Right kidney (tissue), 1 donor: ENCODE measurements at regions not wholly inside any gene's neighbourhood (a gene's known extent, or its start where the extent isn't known, plus 50 kb on each side); places are given as distances from the start of the nearest gene placed in this dataset.

ENCODE experiments used
- DNase-seq: peaks from one replicate; pipeline ENCODE4 v3.0.0-alpha.2; 2016

GRCh38 chr10:71045936-71046335 lies 157.6 kb upstream of the PCBD1 start:
- no peak for DNase-seq

GRCh38 chr10:71046747-71047146 lies 158.4 kb upstream of the PCBD1 start:
- no peak for DNase-seq

DNA sequence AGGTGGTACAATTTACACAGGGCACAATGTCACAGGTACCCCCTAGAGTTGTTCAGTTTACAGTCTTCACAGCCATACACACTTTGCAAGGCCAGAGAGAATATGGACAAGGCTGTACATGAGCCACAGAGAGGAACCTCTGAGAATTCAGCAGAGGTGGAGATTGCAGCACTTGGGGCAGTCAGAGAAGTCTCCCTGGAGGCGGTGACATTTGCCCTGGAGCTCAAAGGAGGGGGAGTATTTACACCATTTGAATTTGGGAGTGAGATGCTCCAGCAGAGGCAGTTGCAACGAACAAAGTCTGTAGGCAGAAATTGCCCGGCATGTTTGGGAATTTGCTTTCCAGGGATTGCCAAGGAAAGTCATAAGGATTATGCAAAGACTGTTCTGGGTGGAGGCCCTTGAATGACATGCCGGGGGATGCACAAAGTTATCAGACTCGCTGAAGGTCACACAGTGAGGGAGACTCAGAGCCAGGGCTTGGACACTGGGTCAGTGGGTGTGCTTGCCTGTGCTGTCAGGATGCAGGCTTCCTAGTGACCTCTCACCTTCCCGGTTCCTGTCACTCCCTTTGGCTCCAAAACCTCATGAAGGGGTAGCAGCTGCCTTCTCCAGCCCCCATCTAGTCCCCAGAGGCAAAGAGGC lies 160.7 kb upstream of the PCBD1 start:
- DNase-seq = no peak

GRCh38 chr10:71049994-71050393 lies 161.6 kb upstream of the PCBD1 start:
- DNase-seq = no peak

DNA sequence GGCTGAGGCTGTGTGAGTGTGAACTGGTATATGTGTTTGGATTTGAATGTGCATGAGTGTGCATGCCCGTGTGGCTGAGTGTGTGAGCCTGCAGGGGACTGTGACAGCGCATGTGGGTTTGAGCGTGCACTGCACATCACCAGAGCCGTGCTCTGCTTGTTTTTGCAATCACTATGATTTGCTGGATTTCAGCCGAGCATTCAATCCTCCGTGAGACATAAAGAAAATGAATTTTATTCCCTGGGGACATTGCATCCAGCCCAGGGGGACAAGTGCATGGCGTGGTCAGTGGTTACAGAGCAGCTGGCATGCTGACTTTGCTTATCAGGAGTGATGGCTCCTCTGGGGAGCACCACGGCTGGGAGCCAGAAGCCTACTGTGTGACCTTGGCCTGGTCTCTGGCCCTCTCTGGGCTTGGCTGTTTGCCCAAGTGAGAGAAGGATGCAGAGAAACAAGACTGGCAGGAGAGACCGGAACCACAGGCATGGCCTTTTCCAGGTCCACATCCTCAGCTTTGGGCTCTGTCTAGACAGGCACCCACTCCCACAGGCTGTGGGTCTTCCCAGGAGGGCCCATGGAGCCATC lies 160.2 kb upstream of the UNC5B start:
- no peak for DNase-seq

DNA sequence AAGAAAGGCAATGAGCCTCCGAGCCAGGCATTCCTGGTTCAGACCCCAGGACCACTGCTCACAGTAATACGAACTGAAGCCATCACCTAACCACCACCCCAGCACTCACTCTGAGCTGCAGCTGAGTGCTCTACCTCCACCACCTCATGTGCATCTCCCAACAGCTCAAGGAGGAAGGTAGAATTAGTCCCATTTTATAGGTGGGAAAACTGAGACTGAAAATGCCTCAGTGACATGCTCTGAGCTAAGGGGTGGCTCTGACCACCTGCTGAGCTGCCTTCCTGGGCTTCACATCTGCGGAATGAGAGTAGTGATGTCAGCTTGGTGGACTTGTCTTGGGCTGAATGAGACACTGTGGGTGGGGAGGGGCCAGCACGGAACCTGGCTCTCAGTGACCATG lies 159.7 kb upstream of the UNC5B start:
- DNase-seq = no peak

- DNase-seq = no peak
Measured at GRCh38 chr10:71053169-71053895, 159.0 kb upstream of the UNC5B start.

- DNase-seq = no peak
Measured at GRCh38 chr10:71058308-71058707, 154.1 kb upstream of the UNC5B start.

DNA sequence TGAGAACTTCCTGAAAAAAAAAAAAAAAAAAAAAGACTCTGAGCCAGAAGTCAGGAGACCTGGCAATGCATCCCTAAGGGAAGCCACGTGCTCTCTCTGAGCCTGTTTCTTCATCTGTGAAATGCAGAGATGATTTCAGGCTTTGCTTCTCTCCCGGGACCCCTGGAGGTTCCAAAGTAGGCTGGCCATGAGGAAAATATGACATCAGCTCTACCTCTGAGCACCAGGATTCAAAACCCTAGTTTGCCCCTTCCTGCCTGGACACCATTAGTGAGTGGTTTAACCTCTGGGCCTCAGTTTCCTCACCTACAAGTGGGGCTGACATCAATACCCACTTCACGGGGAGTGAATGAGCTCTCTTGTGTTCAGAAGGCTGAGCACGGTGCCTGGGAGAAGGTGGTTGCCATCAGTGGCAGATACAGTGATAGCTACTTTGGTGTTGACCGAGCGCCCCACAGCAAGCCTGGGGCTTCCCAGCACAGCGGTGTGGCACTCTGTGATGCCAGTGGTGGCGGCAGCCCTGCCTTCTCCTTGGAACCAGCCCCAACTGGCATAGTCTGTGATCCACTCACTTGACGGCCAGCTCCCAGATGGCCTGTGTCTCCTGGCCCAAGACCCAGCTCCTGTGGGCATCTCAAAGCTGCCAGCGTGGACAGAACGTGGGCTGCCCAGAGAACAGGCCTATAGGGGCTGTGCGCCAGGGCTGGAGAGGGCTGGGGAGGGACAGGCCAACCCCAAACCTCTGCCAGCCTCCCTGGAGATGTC lies 153.1 kb upstream of the UNC5B start:
- DNase-seq = no peak

DNA sequence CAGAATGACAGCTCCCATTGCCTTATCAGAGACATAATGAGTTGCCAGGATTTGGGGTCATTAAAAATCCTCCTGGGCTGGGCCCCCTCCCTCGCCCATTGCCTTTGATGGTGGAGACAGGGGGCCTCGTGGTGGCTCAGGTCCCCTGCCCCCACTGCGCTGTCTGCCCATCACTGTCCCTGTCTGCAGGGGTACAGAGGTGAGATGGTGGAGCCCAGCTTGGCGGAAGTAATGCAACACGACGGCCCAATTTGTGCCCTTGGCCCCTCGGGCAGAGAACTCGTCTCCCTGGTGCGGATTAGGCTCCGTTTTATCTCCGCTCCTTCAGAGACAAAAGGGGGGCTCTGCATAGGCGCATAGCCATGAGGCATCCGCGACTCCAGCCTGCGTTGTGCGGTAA lies 152.4 kb upstream of the UNC5B start:
- no peak for DNase-seq

DNA sequence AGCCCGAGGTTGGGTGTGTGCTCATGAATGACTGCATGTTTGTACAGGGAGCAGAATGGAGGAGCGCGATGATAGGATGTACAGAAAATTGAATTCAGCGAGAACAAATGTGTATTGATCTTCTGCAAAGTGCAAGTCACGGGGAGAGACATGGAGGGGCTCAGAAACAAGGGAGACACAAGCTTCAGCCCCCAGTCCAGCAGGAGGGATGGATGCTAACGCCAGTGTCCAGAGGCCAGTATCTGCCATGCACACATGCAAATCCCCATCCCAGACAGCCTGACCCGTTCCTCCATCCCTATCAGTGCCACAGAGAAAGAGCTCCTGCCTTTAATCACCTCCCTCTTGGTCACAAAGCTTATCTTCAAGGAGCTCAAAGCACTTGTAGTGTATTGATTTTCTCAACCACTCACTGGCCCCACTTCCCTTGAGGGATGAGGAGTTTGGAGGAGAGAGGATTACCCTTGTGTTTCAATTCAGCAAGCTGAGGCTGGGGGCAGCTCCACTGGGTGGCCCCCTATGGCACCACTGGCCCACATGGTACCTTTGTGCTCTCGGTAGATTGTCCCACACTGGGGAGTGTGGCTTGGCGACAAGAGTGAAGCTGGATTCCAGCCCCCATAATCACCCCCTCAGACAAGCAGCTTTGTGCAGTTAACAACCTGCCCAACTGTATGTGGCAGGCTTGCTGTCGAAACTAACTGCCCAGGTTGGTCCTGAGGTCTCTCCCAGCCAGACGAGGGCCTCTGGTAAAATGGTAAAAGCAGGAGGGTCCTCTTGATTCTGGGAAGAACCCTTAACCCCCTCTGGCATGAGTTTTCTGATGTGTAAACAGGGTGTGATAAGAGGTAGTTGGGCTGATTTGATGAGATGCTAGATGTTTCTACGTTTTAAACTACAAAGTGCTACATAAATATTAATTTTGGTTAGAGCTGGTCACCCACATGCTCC lies 151.6 kb upstream of the UNC5B start:
- no peak for DNase-seq

GRCh38 chr10:71061472-71061871 lies 150.9 kb upstream of the UNC5B start:
- DNase-seq = no peak

DNA sequence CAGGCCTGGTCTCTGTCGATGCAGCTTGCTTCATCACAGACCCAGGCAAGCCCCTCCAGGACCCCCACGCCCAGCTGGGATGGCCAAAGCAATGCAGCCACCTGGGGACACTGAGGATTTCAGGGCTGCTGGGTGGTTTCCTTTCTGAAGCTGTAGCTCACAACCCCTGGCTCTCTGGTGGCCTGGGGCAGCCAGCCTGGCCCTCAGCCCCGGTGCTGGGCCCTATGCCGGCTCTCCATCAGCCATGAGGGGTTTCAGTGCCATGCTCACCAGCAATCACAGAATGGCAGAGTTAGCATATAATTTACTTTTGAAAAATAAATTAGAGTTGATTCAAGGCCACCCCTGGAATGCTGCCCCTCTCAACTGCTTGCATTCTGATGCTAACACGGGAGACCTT lies 150.2 kb upstream of the UNC5B start:
- no peak for DNase-seq

- peak; percentile 38 for DNase-seq
Measured at GRCh38 chr10:71063401-71063800, 149.0 kb upstream of the UNC5B start.

DNA sequence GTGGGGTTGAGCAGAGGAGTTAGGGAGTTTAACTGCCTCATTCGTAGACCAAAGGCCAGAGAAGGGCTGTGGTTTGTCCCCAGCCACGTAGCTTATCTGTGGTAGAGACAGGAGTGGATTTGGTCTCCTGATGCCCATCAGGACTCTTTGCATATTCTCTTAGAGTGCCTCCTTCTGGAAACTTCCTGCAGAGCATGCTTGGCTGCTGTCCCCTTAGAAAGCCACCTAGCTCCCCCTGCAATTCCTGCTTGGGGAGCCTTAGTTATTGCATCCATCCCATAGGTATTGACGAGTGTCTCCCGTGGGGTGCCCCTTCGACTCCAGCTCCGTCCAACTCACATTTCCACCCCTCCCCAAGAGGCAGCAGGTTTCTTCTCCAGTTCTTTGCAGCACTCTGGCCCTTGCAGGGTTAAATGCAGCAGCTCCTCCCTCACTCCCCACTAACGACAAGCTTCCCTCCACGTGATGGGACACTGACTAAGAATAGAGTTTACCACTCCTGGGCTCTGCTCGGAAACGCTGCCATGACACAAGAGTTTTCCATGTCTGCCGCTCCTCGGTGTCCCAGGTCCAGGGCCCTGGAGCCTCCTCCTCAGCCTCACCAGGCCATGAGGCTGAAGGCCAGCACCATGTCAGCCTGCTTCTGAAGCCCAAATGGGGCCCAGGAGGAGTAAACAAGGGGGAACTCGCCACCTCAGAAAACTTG lies 147.8 kb upstream of the UNC5B start:
- DNase-seq = no peak

DNA sequence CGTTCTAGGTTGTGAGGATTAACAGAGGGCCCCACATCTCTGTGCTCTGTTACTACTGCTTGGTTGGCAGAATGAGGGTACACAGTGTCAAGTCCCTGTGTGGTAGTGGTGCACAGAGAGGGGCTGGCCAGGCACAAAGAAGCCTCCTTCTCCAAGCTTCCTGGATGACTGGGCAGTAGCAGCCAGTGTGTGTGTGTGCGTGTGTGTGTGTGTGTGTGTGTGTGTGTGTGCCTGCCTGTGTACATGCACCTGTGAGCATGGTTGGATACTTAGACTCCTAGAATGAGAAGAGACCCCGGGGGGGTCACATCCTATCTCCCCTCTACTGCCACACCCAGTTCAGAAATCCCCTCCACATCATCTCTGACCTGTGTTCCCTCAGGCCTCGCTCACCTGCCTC lies 146.7 kb upstream of the UNC5B start:
- DNase-seq = no peak

DNA sequence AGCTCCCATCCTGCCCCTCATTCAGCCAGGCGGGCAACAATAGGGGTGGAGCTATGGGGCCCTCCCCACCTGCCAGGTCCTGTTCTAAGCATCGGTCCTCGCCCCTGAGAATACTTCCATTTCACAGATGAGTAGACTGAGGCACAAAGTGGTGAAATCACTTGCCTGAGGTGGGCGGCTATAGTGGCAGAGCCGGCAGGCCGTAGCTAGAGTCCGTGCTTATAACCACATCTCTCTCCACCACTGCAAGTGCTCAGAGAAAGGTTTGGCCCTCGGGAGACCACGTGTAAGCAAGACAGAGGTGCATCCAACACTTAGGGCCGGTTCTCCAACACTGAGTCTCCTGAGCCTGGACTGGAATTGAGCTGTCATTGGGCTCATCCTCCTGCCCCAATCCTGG lies 145.8 kb upstream of the UNC5B start:
- no peak for DNase-seq

DNA sequence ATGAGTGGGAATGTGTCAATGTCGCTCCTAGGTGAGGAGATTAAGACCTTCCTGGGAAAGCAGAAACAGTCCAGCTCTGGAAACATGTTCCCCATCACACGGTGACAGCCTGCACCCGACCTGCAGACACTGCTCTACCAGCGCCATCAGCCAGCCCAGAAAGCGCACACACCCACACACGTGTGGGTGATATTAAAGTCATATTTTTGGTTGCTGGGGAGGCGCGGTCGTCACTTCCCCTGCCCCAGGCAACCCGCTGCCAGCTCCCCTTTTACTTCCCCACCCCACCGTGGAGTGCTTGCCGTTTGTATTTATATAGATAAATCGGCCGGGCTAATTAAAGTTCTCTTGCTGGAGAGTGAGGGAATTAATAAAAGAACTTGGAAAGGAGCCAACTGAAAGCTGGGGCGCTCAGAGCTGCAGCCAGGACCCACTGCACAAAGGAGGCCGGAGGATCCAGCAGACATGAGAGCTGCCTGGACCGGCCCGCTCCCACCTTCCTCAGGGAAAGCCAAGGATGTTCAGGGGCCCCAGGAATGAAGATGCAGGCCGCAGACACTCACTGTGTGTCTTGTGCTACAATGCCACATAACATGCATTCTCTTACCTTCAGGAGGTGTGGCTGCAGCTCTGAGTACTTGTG lies 145.2 kb upstream of the UNC5B start:
- DNase-seq = peak; percentile 31

GRCh38 chr10:71068861-71069271 lies 143.5 kb upstream of the UNC5B start:
- DNase-seq = no peak

- no peak for DNase-seq
Measured at GRCh38 chr10:71069909-71070666, 142.3 kb upstream of the UNC5B start.
